Left ventricle myocardium superior (tissue), 1 donor: ENCODE measurements at regions not wholly inside any gene's neighbourhood (a gene's known extent, or its start where the extent isn't known, plus 50 kb on each side); places are given as distances from the start of the nearest gene placed in this dataset.

ENCODE experiments used
- ATAC-seq: fragments of 200-7000 bp; cut with Tn5 transposase; one replicate; pipeline ENCODE4 v1.9.1; 2020; ENCODE audit warnings: mild to moderate bottlenecking, moderate library complexity
- DNase-seq: peaks from one replicate; pipeline ENCODE4 v3.0.0-alpha.2; 2020
- intact Hi-C: fragments of 100-400 bp; cut with micrococcal nuclease; formaldehyde crosslinking; loops from one replicate; pipeline ENCODE4 v1.11.0; 2022
- donor health status: DM: no; HTN: yes; CAD: no; lungs with severe emphysema.

GRCh38 chr9:3578786-3579185 is 53.0 kb upstream of the RFX3 start:
- intact Hi-C loops = no loop called here
- ATAC-seq = no peak
- no peak for DNase-seq

GRCh38 chr9:3576328-3576727 is 50.5 kb upstream of the RFX3 start:
- ATAC-seq (no peak), DNase-seq (peak; percentile 37)
- intact Hi-C loops = no loop called here

- intact Hi-C loops = no loop called here
- no peak for ATAC-seq
- no peak for DNase-seq
These were observed 50.0 kb upstream of the RFX3 start for GRCh38 chr9:3575821-3576220.
